Fibroblast of pulmonary artery (primary cell): ENCODE measurements at regions not wholly inside any gene's neighbourhood (a gene's known extent, or its start where the extent isn't known, plus 50 kb on each side); places are given as distances from the start of the nearest gene placed in this dataset.

ENCODE experiments used
- DNase-seq: peaks from one replicate; pipeline ENCODE4 v3.0.0-alpha.2; 2010; ENCODE audit warnings: low read depth
- H3K4me3 ChIP-seq: replicated peaks from 2 replicates; pipeline ENCODE4 v1.5.1; 2011; ENCODE audit warnings: low read depth, mild to moderate bottlenecking, control low read depth, low read length, moderate library complexity
- TF ChIP-seq, protein P1 (sequence below): IDR thresholded peaks from 2 replicates; pipeline ENCODE4 v1.5.1; 2011; ENCODE audit warnings: mild to moderate bottlenecking, control low read depth, low read length, inconsistent platforms; ENCODE audit errors: missing control alignments

DNA sequence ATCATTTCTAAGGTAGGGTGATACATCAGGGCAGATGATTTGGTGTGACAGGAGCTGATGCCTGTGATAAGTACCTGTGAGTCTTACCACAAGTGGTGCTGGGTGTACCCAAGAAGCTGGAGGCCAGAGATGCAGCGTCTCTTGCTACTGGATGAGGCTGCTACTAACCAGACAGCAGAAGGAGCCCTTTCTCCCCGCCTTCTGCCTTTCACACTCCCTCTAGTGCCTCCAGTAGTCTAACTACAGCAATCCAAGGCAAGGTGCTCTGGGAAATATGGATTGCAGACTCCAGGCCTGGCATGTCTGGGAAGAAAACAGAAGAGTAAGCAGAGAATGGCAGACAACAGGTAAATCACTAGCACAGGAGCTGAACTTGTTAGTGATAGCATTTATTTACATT is 470.8 kb downstream of the NKX6-1 start:
- no peak for DNase-seq
- TF ChIP-seq, protein P1, sequence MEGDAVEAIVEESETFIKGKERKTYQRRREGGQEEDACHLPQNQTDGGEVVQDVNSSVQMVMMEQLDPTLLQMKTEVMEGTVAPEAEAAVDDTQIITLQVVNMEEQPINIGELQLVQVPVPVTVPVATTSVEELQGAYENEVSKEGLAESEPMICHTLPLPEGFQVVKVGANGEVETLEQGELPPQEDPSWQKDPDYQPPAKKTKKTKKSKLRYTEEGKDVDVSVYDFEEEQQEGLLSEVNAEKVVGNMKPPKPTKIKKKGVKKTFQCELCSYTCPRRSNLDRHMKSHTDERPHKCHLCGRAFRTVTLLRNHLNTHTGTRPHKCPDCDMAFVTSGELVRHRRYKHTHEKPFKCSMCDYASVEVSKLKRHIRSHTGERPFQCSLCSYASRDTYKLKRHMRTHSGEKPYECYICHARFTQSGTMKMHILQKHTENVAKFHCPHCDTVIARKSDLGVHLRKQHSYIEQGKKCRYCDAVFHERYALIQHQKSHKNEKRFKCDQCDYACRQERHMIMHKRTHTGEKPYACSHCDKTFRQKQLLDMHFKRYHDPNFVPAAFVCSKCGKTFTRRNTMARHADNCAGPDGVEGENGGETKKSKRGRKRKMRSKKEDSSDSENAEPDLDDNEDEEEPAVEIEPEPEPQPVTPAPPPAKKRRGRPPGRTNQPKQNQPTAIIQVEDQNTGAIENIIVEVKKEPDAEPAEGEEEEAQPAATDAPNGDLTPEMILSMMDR: no peak
- H3K4me3 ChIP-seq: no peak overlapping the region

DNA sequence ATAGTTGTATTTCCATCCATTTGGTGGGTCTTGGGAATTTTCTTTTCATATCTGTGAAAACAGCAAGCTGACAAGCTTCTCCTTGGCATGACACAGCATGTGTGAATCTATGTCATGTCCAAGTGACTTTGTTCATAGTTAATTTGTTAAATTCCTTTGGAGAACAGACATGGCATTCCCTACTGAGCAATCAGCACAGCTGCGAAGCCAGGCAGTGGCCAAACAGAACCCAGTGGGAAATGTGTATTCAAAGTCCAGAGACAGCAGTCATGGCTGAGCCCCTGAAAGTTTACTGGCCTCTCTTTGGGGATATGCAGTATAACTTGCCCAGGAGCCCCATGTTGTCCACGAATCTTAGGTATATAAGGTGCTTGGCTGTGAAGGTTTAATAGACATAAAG is 474.7 kb downstream of the NKX6-1 start:
- no peak overlapping the region for H3K4me3 ChIP-seq
- TF ChIP-seq, protein P1: no peak
- no peak for DNase-seq

DNA sequence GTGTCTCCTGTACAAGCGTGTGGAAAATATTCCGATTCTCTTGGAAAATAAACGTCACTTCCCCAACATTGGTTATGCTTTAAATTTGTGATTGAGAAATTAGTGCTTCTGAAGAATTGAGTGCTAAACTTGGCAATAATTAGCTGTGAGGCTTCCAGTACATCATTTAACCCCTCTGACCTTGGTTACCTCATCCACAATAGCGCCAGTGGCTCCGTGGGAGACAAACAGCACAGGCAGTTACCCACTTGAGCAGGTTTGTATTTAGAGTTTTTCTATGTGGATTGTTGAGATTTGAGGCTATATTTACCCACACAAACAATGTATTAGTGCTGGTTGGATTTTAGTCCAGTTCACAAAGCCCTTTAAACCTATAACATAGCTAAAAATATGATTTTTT is 476.5 kb downstream of the NKX6-1 start:
- no peak overlapping the region for H3K4me3 ChIP-seq
- TF ChIP-seq, protein P1: no peak
- no peak for DNase-seq

DNA sequence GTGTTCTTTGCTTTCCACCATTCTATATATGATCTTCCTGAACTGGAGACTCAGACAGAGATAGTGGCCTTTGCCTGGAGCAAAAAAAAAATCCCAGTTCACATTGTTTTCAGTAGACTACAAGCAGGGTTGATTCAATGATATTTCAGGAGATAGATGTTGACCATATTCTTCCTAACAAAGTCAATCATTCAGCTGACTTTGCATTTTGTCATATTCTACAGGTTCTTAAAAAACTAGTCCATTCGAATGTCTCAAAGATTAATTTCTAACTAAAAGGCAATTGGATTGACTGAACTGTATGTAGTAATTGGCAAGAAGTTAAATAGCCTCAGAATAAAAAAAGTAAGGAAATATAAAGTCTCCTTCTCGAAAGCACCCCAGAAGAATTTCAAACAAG is 479.5 kb downstream of the NKX6-1 start:
- no peak for DNase-seq
- TF ChIP-seq, protein P1: no peak
- H3K4me3 ChIP-seq: no peak overlapping the region

DNA sequence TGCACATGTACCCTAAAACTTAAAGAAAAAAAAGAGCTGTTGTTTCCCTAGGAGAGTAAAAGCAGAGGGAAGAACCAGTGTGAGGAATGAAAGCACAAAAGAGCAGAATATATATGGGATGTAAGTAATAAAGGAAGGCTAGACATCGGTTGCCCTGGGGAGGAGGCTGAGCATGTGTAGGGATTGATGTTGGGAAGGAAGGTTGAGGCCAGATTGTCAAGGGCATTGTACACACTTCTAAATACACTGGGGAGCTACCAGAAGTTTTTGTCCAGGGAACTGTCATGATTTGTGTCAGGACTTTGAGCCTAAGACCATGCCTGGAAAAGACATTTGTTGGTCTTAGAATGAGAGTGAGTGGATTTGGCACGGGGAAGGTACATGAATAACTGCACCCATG is 467.1 kb downstream of the GPAT3 start:
- DNase-seq: no peak
- TF ChIP-seq, protein P1: no peak
- no peak overlapping the region for H3K4me3 ChIP-seq

DNA sequence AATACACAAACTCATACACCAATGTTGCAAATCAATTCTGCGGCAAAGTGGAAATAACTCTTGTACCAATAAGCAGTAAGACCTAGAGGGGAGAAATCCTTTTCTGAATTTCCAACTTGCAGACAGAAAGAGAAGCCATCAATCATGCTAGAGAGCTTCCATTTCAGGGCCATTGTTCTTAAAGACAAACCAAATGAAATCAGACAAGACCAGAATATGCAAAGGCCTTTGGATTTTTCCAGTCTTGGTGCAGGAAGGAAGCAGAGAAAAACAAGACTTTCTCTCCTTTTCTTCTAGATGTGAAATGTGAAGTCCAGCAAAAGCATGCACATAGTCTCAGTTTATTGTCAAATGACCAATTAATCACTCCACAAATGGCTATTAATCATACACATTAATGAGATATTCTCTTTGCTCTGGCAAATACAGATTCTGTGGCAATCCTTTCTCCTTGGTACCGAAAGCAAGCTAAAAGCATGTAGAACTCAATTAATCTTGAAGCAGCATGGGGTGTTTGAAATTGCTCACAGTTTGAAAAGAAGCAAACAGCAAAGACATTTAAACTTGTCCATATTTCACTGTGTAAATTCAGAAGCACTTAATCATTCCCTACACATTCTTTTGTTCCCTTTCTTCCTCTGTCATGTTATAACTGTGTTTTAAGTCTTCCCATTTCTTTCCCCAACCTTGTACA is 466.1 kb downstream of the GPAT3 start:
- TF ChIP-seq, protein P1: no peak
- no peak overlapping the region for H3K4me3 ChIP-seq
- DNase-seq: no peak

DNA sequence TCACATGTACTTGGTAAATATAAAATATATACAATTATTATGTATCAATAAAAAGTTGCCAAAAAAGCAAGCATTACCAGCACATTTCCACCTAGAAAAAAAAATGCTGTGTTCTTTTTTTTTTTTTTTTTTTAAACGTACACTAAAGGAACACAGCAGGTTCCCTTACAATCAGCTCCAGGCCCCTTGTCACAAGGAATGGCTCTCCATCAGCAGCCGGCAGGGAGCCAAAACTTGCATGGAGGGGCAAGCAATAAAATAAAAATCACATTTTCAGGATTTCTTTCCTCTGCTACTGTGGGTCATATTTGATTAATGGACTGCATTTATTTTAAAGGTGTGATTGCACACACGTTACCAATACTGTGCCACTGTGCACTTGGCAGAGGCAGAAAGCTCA is 460.3 kb downstream of the GPAT3 start:
- TF ChIP-seq, protein P1: no peak
- no peak for DNase-seq
- no peak overlapping the region for H3K4me3 ChIP-seq
